Hematopoietic multipotent progenitor cell treated with erythropoietin and hydrocortisone succinate and interleukin-3 and kit ligand, for 15 days (in vitro differentiated cells): ENCODE measurements at regions not wholly inside any gene's neighbourhood (a gene's known extent, or its start where the extent isn't known, plus 50 kb on each side); places are given as distances from the start of the nearest gene placed in this dataset.

Experiments used
- DNase-seq: peaks from one replicate; pipeline ENCODE4 v3.0.0-alpha.2; 2015; ENCODE audit warnings: low spot score

DNA sequence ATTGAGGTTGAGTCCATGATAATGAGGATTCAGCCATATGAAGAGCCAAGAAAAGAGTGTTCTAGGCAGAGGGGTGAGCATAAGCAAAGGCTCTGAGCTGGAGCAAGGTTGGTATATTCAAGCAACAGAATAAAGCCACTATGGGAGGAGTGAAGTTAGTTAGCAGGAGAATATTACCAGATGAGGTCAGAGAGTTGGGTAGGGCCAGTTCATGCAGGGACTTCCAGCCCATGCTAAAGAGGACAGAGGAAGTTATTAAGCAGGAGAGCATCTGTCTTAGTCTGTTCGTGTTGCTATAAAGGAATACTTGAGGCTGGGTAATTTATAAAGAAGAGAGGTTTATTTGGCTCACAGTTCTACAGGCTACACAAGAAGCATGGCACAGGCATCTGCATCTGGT is 57.1 kb upstream of the ATG10 start:
- no peak for DNase-seq

DNA sequence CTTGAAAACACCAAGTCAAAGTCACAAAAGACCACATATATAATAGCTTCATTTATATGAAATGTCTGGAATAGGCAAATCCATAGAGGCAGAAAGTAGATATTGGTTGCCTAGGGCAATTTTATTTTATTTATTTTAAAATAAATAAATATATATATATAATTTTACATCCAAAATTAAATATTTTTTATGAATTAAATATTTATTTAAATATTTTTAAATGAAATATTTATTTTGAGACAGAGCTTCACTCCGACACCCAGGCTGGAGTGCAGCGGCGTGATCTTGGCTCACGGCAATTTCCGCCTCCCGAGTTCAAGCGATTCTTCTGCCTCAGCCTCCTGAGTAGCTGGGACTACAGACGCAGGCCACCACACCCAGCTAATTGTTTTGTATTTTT is 58.9 kb upstream of the ATG10 start:
- no peak for DNase-seq

DNA sequence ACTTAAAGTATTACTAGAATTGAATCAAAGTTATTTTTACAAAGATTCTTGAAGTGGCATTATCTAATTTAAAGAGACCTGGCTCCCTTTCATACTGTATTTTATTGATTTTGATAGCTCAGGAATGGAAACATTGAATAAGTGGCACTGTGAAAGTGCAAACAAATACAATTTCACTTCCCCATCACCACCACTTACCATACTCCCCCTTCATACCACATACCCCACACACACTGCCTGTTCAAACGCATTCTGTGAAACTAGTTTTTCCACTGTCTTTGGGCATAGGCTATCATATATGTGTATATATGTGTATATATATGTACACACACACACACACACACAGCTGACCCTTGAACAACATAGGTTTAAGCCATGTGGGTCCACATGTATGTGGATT is 62.1 kb upstream of the ATG10 start:
- DNase-seq: no peak

DNA sequence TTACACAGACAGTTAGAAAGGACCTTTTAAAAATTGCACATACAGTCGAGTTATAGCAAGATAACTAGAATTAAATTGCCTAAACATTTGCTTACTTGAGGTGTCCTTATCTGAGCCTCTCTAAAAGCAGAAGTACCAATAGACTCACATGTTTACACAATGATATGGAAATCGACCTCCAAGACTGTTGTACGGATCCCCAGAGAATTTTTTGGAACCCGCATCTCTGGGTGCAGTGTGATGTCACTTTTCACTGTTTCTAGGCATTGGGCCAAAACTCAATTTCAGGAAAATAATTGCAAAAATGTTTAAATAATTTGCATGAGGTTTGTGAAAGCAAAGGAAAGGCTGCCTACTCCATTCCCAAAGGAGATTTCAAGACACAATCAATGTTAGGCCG is 63.1 kb upstream of the ATG10 start:
- no peak for DNase-seq

DNA sequence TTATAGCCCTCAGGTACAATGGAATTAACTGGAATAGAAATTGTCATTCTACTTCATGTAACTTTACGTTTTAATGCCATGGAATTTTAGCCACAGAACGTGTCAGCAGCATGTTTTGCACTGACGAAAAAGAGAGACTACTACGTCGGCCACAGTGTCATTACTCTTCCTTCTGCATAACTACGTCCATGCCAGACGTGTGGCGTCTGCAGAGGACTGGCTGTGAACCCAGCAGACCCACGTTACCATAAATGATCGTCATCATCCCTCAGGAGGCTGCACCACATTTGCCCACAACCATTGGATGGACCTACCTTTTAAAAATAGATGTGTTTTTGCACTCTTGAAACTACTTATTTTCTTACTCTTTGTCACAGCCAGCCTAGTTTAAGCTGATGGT is 63.8 kb upstream of the ATG10 start:
- DNase-seq: no peak

DNA sequence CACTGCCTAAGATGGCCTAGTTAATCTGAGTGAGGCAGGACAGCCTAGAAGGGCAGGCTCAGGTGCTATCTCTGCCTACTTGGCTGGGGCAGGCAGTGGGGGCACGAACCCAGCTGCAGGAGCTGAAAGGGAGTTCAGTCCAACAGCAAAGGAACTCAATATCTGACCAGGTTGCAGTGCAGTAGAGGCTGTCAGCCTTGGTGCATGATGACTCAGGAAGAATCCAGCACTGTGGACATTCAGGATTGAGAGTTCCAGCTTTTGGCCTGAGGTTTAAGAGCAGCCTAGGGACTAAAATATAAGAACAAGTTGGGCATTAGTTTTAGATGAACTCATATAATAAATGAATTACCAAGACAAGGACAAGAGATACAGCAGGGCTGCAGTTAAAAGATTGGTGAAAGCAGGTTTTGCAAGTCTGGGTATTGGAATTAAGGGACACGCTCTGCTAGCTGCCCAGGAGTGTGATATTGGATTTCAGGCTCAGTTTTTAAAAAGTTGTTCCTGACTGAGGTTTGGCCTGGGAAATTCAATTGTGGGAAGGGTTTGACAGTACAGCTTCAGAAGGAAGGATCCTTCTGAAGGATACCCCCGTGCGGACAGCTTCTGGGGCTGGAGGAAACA is 64.7 kb upstream of the ATG10 start:
- DNase-seq: no peak

DNA sequence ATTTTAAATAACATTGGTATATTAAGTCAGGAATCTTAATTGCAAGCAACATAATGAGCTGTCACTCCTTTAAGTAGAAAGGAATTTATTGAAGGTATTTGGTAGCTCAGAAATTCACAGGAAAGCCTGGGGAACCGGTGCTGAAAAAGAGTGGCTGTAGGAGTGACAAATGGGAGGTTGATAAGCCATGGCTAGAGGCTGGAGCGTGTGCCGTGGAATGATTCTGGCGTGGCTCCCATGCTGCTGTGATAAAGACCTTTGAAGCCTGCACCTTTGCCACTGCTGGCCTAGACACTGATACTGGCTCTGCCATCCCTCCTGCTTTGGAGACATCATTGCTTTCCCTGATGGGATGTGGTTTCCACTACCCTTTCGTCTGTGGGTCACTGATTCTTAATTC is 65.7 kb upstream of the ATG10 start:
- no peak for DNase-seq

DNA sequence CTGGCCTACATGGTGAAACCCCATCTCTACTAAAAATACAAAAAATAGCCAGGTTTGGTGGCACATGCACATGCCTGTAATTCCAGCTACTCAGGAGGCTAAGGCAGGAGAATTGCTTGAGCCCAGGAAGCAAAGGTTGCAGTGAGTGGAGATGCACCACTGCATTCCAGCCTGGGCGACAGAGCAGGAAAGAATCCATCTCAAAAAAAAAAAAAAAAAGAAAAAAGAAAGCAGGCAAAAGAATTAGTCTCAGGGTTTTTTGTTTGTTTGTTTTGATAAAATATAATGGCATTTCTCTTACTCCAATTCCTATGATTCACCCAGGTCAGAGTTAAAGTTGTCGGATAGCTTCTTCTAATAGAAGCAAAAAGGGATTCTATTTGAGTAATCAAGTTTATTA is 67.0 kb upstream of the ATG10 start:
- no peak for DNase-seq

DNA sequence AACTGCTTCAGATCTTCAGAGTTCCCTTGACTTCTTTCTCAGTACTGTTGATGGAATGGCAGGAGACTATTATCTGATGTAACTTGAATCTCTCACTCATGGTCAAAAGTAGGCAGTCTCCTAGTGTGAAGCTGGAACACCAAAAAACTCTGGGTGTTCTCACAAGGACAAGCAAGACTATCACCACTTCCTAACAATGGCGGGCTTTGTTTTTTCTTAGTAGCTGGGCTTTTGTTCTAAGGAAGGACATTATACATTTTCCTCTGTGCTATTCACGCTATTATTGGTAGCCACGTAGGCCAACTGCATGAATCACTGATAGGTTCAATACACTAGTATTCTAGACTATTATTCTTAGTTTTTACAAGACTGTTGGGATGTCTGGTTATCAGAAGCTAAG is 67.7 kb upstream of the ATG10 start:
- DNase-seq: no peak

DNA sequence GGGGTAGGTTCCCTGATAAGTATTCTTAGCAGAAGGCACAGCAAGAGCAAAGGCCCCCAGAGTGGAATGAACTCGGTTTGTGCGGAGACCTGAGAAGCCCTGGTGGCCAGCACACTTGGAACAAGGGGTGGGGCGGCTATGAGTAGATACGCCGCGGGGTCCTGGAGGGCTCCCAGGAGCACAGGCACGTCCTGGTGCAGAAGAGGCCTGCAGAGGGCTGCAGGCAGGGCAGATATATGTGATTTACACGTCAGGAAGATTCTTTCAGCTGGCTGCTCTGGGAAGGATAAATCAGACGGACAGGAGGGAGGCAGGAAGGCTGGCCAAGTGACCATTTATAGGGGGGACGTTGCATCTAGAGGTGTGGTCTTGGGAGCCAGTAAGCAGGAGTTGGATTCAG is 70.2 kb upstream of the ATG10 start:
- no peak for DNase-seq

DNA sequence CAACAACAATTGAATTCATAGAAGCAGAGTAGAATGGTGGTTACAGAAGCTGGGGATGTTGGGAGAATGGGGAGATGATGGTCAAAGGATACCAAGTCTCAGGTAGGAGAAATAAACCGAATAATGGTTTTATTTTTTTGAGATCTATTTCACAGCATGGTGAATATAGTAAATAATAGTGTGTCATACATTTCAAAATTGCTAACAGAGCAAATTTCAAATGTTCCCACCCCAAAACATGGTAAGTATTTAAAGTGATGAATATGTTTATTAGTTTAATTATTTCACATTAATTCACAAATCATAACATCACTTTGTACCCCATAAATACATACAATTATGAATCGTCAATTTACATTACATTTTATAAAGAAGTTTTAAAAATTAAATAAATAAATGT is 72.7 kb upstream of the ATG10 start:
- DNase-seq: no peak

DNA sequence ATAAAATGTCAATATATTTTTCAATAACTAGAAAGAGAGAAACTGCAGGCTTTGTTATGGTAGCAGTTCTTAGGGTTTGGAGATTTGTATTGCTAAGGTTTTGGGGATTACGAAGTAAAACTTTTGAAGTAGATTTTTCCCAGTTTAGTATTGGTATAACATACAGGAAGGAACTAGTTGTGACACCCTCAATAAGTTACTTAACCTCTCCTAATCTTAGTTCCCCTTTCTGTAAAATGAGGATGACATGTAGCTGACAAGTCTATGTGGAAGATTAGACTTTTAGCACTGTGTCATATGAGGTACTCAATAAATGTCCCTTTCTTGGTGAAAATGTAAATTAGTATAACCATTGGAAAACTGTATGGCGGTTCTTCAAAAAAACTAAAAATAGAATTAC is 73.4 kb upstream of the ATG10 start:
- no peak for DNase-seq

DNA sequence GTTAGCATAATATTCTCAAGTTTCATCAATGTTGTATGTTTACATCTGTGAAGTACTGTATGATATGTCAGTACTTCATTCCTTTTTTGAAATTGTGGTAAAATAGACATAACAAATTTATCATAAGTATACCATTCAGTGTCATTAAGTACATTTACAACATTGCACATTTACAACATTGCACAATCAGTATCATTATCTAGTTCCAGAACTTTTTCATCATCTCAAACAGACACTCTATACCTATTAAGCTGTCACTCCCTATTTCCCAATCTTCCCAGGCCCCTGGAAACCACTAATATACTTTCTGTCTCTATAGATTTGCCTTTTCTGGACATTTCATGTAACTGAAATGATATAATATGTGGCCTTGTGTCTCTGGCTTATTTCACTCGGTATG is 75.1 kb upstream of the ATG10 start:
- DNase-seq: no peak

DNA sequence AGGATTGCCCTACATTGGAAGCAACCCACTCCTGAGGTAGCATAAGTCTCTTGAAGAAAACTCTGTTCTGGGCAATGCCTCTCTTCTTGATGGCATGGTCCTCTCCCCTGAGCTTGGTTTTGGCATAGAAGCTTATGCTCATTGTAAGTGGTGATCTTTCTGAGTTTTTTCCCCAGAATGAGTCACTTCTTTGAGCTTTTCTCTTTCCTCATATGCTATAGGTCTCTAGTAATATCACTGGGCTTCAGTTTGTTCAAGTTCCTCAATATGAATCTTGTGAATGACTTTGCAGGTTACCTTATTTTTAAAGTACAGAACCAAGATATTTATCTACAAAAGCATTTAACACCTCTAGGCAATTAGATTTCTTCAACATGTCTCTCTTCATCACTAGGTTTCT is 76.5 kb upstream of the ATG10 start:
- no peak for DNase-seq

DNA sequence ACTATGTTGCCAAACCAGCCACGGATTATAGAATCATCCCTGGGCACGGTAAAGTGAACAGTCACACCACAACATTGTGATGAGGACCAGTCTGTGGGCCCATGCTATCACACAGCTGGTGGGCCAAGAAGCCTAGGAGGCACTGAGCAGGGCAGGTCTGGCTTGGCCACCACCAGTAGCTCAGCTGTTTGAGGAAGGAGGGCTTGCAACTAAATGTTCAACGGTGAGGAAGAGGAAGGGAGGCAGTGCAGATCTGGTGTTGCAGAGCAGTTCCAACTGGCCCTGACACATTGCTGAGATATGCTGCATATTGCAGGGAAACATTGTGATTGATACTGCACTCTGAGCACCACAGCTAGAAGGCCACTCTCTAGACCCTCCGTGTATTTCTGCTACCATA is 77.9 kb upstream of the ATG10 start:
- DNase-seq: no peak

DNA sequence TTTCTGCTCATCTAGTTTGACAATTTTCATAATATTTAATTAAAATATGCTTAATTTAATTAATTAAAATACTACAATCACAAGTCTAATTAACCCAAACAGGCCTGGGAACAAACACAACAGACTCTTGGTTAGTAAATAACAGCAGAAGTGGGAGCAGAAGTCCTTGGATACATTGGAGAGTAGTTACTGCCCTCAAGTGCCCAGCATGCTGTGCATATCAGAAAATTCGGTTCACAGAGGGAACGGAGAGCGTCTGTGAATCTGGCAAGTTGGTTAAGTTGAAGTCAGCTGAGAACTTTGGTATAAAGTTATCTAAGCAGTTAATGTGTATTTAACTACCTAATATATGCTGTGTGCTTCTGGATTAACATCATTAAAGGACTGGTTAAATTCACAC is 87.0 kb upstream of the ATG10 start:
- DNase-seq: no peak

DNA sequence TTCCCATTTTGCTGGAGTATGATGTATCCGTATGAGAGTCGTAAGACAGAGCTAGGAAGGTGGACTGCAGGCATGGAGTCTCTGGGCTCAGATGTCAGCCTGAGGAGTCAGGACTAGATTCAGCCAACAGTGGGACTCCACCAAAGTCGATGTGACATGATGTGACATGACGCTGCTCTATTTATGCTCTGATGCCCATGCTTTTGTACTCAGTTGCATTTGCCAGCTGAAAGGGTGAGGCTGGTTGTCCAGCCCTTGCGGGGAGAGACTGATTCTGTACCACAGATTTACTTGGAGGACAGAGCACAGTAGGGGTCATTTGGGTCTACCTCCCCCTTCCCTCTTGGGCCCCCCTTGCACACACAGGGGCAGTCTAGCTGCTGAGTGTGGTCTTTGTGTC is 88.5 kb upstream of the ATG10 start:
- DNase-seq: no peak

DNA sequence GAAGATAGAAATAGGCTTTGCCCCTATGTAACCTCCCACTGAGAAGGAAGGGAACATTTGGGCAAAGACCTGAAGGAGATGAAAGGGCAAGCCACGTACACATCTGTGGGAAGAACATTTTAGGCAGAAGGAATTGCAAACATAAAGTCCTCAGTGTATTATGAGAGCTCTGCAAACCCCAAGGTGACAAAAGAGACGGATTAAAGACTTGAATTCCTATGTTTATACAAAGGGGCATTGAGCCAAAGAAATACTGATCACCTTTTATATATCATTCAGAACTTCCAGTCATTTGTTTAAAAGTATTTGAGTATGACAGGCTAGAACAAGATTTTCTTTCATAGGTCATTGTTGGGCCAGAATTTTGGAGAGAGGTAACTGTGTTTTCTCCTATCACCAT is 90.2 kb upstream of the ATG10 start:
- DNase-seq: no peak

DNA sequence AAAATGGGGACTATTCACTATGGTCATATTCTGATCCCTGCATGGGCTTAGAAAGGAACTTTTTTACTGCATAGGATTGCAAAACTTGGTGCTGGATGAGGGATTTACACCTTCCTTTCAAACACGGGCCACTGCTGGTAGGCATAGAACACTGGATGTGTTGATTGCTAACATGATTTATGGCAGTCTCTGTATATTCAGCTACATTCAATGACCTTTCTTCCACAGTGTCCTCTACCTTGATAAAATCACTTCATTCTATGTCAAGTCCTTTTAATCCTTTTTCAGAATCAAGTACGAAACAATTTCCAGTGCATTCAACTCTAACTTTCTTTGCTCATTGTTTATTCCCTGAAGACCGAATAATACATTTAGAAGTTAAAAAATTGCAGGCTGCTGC is 91.9 kb upstream of the ATG10 start:
- DNase-seq: no peak

DNA sequence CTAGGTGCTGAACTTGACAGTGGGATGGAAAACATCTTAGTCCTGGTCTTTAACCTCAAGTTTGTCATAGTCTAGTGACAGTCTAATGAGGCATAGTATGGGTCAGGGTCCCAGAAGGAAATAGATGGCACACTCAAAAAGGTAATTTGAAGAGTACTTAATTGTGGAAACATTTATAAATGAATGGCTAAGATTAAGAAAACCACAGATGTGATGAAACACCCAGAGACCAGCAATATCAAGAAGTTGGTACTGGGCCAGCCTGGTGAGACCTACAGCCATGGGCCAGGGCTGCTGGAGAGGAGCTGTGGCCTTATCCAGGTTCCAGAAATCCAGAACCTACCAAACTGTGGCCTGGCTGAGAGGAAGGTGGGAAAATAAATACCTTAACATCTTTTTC is 93.5 kb upstream of the ATG10 start:
- DNase-seq: no peak

DNA sequence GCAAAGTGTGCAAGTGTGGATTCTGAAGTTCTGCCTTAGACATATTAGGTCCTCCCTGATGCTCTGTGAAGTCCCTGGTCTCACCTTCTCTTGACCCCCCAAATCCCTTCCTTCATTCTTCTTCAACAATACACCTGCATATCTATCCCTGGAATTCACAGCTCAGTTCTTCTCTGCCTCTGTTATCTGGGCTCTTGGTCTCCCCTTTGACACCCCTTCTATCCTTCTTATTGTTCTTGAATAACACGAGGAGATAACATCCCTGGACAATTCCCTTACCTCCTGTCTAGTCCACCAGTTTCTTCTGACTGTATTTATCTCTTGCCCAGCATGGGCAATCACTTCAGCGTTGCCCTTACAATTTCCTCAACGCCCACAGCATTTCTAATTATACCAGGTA is 104.8 kb upstream of the ATG10 start:
- no peak for DNase-seq

DNA sequence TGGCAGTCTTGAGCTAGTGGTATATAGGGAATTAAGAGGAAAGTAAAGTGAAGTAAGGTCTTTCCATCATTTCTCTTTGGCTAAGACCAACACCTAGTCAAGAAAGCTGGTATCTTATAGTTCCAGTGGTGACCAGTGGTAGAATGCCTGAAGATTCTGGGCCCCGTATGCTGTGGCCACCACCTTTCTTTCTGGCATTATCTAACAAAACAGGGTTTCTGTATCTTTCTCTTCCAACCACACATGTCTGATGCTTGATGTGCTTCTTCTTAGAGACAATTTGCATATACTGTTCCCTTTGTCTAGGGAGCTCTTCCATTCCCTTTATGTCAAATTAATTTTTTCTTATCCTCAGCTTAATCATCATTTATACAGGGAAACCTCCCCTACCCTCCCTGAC is 109.9 kb upstream of the SSBP2 start:
- no peak for DNase-seq

DNA sequence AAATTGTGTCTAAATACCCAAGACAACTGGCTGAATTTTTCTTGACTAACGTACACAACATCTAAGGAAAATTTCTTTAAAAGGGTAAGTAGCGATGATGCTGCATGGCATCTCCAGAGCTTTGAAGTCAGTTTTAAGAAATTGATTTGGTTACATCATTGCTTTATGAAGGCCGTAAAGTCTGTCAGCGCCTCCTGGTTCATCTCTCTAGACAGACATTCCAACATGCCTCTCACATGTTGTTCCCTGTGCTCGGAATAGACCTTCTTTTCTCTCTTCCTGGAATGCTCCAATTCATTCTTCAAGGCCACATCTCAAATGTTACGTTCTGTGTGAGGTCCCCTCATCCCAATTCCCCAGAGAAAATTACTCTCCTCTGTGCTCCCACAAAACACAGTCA is 108.7 kb upstream of the SSBP2 start:
- no peak for DNase-seq

DNA sequence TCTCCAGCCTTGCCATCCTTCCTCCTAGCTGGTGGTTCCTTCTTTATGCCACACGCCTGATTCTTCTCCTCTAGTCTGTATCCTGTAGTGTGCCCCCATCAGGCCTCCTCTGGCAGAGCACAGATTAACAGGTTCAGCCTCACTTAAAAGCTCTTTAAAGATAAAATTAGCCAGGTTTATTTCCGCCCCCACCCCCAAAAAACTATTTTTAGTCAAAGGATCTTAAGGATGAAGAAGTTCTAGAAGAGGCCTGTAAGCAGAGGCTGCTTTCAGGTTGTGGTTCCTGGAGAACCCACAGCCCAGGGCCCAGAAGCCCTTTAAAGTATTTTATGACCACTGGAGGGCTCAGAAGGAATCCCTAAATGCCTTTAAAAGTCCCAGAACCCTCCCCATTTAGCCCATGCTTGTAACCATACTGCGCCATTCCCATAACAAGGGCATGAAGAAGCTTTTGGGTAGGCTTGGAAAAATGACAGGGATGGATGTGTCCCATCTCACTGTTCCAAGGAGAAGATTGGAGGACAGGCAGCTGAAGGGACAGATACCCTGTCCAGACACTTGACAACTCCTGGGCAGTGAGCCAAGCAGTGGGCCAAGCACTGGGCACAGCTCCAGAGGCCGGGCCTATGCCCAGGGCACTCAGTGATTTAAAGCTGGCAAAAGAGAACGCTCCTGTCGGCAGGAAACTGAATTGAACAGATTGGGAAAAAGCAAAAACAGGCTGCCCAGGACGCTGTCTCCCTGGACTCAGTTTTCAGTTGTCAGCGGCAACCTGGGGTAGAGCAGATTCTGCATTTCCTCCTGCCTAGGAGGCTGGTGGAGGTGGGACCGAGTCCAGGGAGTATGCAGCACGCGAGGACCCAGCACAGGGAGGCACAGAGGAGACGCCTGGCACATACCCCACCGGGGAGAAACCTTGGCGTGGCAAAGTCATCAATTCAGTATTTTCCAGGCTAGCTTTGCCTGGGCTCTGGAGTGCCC is 106.3 kb upstream of the SSBP2 start:
- no peak for DNase-seq
